ENCODE measurements at regions not wholly inside any gene's neighbourhood (a gene's known extent, or its start where the extent isn't known, plus 50 kb on each side); places are given as distances from the start of the nearest gene placed in this dataset.

- no peaks in the 10 kb centered on the region for H3K9me1 ChIP-seq (replicated peaks; ENCODE audit: control insufficient read depth, extremely low read depth, insufficient read depth, low read length)
- no peaks in the 10 kb centered on the region for H3K27me3 ChIP-seq (ENCODE audit: control insufficient read depth in 2 of 2, insufficient read depth in 2 of 2, low read length in 2 of 2)
- CTCF ChIA-PET: interaction anchor here (0.6 kb wide), 1 partner anchor 225 kb away, joined by 3 read pairs; no protein-coding TSS in a partner anchor
- POLR2A ChIA-PET: no interaction called here
- H2AFZ ChIP-seq (ENCODE audit: low read depth, low read length): no peak overlapping the region
- FAIRE-seq (no peak), DNase-seq (ENCODE audit: low read depth, low spot score) (no peak)
- dilution Hi-C loops (cut with MboI; ENCODE audit: extremely low pct_ligation_motif_present, low sequenced_read_pairs) (no loop called here), intact Hi-C loops (cut with micrococcal nuclease) (no loop called here)
- H3K9ac ChIP-seq (replicated peaks; ENCODE audit: extremely low read depth, insufficient read depth, low read length): no peak overlapping the region
- TF ChIP-seq JUN (IDR thresholded peaks at IDR 0.05; ENCODE audit: borderline replicate concordance, insufficient read depth, insufficient read length, low read depth) (no peak), MAX (IDR thresholded peaks at IDR 0.05; ENCODE audit: insufficient read depth, insufficient read length) (no peak), MYC (IDR thresholded peaks at IDR 0.05; ENCODE audit: low read depth, low read length) (no peak), GATA2 (IDR thresholded peaks at IDR 0.05; ENCODE audit: insufficient read depth, insufficient read length, low read depth, low read length) (no peak), POLR2A (IDR thresholded peaks at IDR 0.05; ENCODE audit: low read depth, low read length) (no peak), POLR2AphosphoS5 (IDR thresholded peaks at IDR 0.05; ENCODE audit: insufficient read depth, low read depth, low read length) (no peak), EZH2 (IDR thresholded peaks at IDR 0.05; ENCODE audit: borderline replicate concordance, low read depth, low read length, severe bottlenecking) (no peak), CTCF (IDR thresholded peaks at IDR 0.05; ENCODE audit: extremely low read depth in 1 of 2, insufficient read depth in 1 of 2, low read depth in 1 of 2, low read length in 2 of 2) (no peak), FOS (IDR thresholded peaks at IDR 0.05; ENCODE audit: borderline replicate concordance, insufficient read depth, low read length) (no peak)
- no peak overlapping the region for H3K4me2 ChIP-seq (ENCODE audit: insufficient read depth, low read length)
- H3K4me1 ChIP-seq (ENCODE audit: control insufficient read depth, extremely low read depth, insufficient read depth, low read length): no peaks in the 10 kb centered on the region
- H3K27ac ChIP-seq (ENCODE audit: insufficient read depth, low read depth, low read length): no peak overlapping the region
- no peak overlapping the region for H3K4me3 ChIP-seq (replicated peaks in 1 of 3; ENCODE audit: insufficient read depth in 1 of 3, low read depth in 1 of 3, low read length in 3 of 3)
- H3K79me2 ChIP-seq (ENCODE audit: control insufficient read depth, insufficient read depth, low read length): no peaks in the 10 kb centered on the region
- H4K20me1 ChIP-seq (replicated peaks; ENCODE audit: control insufficient read depth, extremely low read depth, insufficient read depth, low read length): no peaks in the 10 kb centered on the region
- H3K36me3 ChIP-seq (ENCODE audit: control insufficient read depth in 2 of 2, extremely low read depth in 1 of 2, insufficient read depth in 2 of 2, low read length in 2 of 2): no peaks in the 10 kb centered on the region
- peaks cover 8% of the 10 kb centered on the region for H3K9me3 ChIP-seq (replicated peaks; ENCODE audit: control insufficient read depth, insufficient read depth, low read length)
- no TSS peak for BruUV-seq (replicated peaks)
These were observed 421.1 kb downstream of the VRK1 start for GRCh38 chr14:97218274-97218673.
